HG02588 (cell line): ENCODE measurements at regions not wholly inside any gene's neighbourhood (a gene's known extent, or its start where the extent isn't known, plus 50 kb on each side); places are given as distances from the start of the nearest gene placed in this dataset.

Source experiments
- ATAC-seq: cut with Tn5 transposase; IDR thresholded peaks from one replicate; pipeline ENCODE4 v1.9.1; 2021; ENCODE audit warnings: mild to moderate bottlenecking, moderate library complexity; ENCODE audit not compliant: unreplicated experiment

DNA sequence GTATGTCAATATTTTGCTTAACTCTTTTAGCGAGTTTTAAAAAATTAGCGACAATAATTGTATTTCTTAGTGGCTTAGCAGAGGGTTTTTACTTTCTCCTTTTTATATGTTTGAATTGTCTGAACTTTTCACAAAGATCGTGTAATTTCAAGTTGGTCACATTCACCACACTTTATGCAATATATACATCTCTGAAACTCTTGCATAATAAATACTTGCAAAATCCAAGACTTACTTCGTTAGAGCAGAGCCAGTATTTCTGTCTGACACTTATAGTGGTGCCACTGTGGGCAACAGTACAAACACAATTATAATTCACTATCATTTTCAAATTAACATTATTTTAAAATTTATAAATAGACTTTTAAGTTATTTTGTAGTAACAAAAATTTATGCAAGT lies 62.0 kb downstream of the SUCNR1 start:
- ATAC-seq = no peak

DNA sequence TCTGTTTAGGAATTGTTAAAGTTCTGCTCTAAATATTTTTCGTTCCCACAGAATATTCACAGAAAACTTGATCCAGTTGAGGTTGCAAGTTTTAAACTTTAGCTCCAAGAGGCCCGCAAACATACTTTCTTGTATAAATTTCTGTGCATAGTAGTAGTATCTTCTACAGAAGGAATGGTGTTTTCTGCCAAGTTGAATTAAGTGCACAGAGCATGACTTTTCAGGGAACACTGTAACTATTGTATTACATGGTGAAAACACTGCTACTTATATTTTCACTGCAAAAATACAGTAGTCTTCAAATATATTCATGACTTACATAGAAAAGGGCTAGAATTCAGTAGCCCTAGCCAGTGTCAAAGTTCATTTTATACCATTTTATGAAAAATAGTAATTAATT lies 67.0 kb downstream of the SUCNR1 start:
- ATAC-seq = no peak

DNA sequence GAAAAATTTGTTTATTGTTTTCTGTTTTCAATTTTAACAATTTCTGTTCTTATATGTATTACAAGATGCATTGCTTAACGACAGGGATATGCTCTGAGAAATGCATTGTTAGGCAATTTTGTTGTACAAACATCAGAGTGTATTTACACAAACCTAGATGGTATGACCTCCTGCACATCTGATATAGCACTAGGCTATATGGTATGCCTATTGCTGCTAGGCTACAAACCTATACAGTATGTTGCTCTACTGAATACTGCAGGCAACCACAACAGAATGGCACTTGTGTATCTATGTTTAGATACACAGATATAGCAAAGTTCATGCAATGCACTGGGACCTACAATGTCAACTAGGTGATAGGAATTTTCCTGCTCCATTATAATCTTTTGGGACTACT lies 70.1 kb downstream of the SUCNR1 start:
- no peak for ATAC-seq

DNA sequence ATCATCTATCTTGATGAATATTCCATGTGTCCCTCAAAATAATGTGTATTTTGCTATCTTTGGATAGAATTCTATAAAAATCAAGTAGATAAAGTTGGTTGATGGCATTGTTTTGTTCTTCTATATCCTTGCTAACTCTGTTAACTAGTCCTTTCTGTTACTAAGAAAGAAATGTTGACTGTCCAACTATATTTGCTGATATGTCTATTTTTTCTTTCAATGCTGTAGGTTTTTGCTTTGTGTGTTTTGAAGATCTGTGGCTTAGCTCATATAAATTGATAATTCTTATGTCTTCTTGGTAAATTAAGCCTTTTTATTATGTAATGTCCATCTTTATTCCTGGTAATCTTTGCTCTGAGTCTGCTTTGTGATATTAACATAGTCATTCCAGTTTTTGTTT lies 70.9 kb downstream of the SUCNR1 start:
- no peak for ATAC-seq

DNA sequence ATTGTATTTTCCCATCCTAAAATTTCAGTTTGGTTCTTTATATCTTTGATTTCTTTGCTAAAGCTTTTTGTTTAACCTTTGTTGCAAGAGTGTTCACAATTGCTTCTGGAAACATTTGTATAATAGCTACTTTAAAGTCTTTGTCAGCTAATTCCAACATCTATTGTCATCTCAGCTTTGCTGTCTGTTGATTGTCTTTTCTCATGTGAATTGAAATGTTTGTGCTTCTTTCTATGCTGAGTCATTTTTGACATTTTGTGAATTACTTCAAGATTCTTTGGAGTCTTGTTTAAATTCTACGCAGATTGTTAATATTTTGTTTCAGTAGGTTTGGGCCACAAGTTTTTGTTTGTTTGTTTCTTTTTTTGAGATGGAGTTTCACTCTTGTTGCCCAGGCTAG lies 73.2 kb downstream of the SUCNR1 start:
- ATAC-seq = no peak

DNA sequence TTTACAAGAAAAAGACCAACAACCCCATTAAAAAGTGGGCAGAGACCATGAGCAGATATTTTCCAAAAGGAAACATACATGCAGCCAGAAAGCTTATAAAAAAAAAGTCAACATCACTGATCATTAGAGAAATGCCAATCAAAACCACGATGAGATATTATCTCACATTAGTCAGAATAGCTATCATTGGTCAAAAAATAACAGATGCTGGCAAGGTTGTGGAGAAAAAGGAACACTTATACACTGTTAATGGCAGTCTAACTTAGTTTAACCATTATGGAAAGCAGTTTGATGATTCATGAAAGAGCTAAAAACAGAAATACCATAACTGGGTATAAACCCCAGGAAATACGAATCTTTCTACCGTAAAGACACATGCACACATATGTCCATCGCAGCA lies 76.3 kb downstream of the SUCNR1 start:
- ATAC-seq = no peak

DNA sequence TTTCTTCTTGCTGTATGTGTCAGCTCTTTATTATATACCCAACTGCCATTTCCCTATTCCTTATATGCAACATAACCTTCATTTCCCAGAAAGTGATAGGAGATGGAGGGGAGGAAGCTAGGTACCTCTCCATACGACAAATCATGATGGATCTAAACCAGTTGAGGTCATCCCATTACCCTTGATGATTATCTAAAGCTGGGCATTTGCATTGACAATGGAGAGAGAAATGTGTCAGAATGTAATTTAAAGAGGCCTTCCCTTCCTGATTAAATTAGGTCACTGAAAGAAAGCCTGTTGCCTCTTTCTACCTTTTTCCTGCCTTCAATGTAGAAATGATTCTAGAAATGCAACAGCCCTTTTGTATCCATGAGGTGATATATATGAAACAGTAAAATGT lies 81.9 kb downstream of the SUCNR1 start:
- no peak for ATAC-seq

DNA sequence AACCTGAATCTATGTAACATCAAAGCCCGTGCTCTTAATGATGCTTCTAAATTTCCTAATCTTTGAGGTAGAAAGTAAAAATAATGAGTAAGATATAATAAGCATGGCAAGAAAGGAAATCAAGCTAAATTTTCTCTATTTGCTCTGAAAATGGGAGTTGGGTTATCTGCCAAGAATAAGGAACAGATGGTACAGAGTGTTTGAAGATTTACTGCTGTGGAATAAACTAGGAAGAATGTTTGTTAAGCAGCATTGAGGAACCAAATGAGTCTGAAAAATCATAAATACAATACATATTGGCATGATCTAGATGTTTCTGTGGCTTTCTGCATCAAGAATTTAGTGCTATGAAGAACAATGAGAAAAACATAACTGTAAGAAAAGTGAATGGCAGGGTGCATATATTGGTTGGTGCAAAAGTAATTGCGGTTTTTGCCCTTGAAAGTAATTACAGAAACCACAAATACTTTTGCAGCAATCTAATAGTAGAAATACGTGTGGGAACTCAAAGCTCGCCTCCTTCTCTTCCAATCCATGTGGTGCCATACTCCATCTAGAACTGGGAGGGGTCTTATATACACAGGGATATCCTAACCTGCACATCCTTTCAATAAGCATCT lies 87.6 kb downstream of the SUCNR1 start:
- ATAC-seq = no peak

DNA sequence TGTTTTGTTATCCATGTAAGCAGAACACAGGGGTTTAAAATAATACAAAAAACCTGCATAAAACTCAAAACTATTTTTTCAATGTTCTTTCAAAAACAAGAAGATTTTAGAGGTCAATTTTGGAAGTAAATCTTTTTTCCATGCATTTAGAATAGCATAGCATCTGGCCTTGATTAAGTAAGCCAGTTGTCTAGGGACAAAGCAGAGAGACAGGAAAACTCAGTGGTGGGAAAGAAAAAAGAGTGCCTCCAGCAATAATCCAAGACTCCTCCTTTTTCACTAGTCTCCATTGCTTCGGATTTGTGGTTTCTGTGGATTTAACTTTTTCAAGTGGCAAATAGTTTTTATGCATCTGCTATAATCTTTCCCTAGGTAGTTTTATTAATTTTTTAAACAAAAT lies 88.9 kb downstream of the SUCNR1 start:
- ATAC-seq = no peak

DNA sequence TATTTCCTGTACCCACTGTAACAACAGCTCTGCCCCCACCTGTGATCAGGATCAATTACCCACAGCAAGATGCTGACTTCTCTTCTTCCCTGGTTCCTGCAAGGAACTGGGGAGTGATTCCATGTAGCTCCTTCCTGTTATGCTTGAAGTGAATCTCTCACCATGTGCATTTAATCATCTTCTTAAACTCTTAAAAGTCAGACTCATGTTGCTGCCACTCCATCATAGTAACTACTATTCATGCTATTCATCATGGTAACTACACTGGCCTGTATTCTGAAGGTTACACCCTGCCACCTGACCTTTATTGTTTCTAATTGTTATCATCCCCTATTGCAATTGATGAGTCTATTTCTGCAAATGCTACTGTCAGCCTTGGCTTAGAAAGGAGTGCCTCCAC lies 89.5 kb downstream of the SUCNR1 start:
- ATAC-seq = no peak

DNA sequence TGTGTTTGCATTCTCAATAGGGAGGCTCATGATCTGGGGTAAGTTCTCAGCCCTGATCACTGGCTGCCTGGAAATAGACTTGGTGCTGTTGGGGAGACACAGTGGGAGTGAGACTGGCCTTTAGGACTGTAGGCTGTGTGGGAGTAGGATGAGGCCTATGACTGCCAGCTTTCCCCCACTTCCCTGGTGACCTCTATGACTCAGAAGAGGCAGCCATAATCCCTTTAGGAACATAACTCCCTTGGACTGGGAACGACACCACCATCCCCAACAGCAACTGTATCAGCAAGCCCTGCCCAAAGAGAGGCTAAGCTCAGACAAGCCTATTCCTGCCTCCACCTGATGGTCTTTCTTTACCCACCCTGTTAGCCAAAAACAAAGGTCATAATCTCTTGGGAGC lies 91.3 kb downstream of the SUCNR1 start:
- no peak for ATAC-seq

DNA sequence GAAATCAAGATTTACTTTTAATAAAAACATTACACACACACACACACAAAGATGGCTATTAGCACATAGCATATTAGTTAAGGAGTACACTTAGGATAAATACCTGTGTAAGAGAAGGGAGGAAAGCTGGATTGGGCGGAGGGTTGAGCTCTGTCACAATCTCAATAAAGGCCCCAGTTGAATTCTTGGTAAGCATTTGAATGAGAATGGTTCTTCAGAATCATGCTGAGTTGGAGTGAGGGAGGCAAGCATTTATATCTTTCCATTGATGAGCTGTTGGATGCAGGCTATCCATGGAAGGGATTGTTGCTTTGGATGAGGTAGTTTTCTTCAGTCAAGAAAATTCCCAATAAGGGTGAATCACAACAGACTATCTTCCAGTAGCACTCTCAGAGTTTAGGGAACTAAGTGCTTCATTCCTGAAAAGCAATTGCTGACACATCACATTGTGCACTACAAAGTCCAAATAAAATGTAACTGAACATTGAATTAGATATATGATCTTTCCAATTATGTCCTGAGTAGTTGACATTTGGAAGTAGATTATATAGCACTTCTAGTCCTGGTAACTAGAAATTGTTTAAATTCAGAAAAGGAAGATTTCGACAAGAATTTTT lies 95.7 kb downstream of the SUCNR1 start:
- ATAC-seq = no peak

DNA sequence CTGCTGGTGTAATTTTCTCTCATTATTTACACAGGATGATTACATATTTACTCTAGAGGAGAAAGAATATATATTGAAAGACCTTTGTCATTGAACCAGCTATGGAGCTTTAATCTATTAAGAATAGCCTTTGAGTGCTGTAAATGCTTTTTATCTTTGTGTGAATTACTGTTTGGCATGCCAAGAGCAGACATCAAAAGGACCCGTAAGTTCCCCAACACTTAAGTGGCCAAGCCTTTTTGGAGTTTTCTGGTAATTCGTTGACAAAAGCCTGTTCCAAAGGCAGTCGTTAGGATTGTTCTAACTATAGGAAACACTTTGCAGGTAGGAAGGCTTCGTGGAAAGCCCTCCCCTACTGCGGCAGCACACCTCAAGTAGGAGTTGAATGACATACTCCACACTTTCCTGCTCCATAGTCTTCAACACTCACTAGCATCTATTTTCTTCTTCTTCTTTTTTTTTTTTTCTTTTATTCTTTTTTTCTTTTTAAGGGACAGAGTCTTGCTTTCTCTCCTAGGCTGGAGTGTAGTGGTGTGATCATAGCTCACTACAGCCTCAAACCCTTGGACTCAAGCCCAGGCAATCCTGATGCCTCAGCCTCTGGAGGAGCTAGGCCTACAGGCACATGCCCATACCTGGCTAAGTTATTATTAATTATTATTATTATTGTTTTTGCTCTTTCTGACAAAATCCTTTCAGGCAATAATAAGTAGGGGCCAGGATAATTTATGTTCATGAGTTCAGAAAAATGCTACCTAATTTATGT lies 98.6 kb downstream of the SUCNR1 start:
- no peak for ATAC-seq

DNA sequence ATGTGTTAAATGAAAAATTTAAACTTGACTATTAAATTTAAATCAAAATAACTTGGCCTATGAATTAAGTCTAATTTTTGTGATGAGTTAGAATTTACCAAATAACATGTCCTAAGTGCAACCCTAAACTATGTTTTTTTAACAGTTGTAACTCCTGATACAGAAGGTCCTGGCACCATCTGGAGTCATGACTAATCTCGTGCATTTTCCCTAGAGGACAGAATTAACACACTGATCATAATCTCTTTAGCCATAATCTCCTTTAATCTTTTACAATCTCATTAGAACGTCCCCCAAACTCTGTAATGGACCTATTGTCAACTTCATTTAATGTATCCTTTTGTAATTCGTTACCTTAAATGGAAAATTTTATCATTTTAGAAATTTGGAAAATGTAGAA lies 100.6 kb downstream of the SUCNR1 start:
- ATAC-seq = no peak

DNA sequence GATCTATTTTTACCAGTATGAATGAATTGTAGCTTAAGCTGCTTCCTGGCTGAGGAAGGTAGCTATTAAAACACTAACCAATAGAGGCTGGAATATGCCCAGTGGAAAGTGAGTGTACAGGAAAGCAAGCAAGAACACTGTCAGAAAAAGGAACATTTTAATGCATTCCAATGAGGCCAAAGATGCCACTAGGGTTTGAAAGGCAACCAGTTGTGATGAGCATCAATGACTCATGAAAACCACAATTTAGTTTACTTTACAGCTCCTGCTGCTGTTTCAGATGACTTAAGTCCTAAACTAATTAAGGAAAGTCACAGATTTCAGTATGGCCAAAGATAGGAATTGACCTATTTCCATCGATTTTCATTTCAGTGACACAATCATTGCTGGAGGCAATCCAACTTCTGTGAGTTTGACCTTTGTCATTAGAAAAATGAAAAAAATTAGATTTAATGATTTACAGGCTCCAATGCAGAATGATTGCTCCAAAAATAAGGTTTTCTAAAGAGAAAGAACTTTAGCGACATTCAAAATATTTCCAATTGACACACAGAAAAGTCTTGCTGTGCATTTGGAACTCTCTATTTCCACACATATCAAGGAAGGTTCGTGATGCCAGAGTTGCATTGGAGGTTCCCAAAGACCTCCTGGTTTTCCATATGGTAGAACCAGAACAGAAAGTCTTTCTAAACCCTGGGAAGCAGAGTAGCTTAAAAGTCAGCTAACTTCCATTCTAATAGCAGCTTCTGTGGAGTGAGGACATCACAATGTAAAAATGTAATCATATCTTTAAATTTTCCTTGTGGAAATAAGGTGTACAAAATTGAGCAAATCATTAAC lies 103.0 kb downstream of the SUCNR1 start:
- ATAC-seq = no peak

DNA sequence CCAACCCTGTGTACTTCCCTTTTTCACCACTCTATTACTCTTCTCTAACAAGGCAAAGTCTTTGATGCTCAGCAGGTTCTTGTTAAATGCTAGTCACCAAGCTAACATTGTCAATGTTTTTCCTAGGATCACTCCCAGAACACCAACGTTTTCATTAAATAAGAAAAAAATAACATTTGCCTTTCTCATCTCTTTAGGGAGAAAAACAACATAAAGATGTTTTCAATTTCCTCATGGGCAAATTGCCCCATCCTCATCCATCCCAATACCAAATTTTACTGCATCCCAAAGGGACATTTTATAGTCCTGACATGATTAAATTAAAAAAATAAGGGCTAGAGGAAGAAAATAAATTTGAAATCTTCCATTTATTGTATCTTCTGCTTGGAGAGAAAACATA lies 106.5 kb downstream of the SUCNR1 start:
- no peak for ATAC-seq

DNA sequence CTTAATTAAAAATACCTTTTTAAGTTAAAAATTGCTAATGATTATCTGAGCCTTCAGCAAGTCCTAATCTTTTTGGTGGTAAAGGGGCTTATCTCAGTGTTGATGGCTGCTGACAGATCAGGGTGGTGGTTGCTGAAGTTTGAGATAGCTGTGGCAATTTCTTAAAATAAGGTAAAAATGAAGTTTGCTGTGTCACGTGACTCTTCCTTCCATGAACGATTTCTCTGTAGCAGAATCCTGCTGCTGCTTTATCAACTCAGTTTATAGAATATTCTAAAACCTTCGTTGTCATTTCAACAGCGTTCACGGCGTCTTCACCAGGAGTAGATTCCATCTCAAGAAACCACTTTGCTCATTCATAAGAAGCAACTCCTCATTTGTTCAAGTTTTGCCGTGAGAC lies 110.1 kb downstream of the SUCNR1 start:
- no peak for ATAC-seq

DNA sequence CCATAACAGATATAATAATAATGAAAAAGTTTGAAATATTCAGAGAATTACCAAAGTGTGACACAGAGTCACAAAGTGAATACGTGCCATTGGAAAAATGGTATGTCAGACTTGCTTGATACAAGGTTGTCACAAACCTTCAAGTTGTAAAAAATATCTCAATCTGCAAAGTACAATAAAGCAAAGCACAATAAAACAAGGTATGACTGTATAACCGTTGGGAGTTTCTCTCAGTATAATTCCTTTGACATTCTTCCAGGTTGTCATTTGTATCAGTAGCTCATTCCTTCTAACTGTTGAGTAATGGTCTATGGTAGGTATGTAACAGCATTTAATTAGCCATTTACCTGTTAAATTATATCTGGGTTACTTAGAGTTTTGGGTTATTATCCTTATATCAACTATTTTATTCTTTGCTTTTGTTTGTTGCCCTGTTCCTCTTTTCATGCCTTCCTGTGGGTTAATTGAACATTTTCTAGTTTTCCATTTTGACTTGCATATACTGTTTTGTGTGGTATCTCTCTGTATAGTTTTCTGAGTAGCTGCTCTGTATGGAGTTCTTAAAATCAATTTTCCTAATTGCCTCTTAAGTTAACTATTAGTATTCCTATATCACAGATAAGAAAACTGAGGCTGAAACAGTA lies 112.5 kb downstream of the SUCNR1 start:
- ATAC-seq = no peak

DNA sequence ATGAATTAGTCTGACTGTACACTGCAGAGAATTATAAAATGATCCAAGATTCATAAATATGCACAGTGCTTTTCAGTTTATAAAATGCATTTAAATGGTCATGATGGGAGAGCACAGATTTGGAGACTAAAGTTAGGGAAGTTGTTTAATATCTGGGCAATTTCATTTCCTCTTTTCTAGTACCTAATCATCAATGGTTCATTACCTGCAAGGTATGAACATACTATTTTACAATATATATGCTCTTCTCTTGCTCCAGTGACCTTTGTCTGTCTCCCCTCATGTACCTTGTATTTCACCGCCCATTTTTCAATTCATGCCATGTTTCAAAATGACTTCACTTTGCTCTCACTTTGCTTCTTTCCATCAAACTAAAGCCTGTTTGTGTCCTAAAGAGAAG lies 114.5 kb downstream of the SUCNR1 start:
- no peak for ATAC-seq

DNA sequence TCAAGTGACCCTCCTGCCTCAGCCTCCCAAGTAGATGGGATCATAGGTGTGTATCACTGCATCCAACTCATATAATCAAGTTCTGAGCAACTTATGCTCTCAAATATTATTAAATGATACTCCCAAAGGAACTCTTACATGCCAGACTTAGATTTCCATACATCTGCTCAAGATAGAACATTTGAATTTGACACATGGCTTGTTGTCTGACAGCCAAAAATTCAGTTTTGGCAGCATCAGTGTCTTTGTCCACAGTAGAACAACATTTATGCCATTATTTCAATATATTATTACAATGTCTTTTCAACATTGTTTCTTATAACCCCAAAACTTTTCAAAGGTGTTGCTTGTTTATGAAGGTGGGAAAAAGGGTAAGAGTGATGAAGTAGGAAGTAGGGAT lies 116.2 kb downstream of the SUCNR1 start:
- ATAC-seq = no peak
